HG02885 (cell line): ENCODE measurements at regions not wholly inside any gene's neighbourhood (a gene's known extent, or its start where the extent isn't known, plus 50 kb on each side); places are given as distances from the start of the nearest gene placed in this dataset.

Source experiments
- ATAC-seq: cut with Tn5 transposase; IDR thresholded peaks from one replicate; pipeline ENCODE4 v1.9.1; 2021; ENCODE audit warnings: mild to moderate bottlenecking; ENCODE audit not compliant: unreplicated experiment, poor library complexity

DNA sequence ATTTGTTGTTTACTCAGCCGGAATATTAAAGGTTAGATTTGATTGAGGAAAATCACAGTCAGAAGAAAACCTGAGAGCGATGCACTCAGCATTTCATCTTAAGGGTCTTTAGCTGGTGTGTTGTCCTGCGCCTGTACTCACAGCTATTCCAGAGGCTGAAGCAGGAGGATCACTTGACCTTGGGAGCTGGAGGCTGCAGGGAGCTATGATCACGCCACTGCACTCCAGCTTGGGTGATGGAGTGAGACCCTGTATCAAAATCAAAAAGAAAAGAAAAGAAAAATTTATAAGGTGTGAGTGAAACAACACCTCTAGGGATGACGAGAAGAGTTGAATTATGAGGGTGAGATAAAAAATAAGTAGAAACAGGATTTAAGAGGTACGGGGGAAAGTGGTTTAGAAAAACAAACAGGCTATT lies 165.0 kb downstream of the TRIM27 start:
- ATAC-seq = no peak

DNA sequence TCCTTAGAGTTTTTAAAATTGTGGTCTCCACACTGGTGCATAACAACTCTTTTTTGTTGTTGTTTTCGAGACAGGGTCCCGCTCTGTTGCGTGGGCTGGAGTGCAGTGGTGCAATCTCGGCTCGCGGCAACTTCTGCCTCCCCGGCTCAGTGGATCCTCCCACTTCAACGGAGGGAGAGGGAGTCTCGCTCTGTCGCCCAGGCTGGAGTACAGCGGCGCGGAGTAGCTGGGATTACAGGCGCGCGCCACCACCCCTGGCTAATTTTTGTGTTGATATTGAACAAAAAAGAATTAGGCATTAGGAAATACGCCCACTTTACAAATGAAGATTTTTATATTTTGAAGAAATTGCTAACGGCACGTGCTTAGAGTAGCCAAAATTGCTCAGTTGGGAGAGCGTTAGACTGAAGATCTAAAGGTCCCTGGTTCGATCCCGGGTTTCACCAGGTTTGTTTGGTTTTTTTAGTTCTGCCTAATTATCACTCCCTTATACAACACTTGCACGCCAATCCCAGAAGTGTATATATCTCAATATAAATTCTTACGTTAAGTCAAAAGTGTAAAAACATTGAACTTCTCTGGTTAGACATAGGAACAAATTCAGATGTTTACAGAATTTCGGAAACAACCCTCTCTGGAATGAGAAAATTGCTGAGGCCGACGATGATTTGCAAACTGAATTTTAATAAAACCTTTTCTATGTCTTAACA lies 159.6 kb downstream of the TRIM27 start:
- no peak for ATAC-seq

DNA sequence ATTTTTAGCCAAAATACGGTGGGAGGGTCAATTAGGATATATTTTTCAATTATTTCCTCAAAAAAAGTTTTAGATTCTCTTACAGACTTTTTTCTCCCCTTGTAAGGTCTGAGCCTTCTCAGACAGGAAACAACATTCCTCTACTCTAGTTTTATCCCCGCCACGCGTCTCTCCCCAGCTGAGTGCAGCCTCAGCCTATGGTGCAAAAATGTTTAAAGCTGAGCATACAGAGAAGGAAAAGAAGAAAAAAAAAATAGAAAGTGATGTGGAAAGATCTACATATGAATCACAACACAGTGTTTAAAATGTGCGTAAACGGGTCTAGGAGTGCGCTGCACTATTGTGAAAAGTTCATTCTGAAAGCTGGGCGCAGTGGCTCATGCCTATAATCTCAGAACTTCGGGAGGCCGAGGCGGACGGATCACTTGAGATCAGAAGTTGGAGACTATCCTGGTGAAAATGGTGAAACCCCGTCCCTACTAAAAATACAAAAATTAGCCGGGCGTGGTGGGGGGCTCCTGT lies 159.0 kb downstream of the TRIM27 start:
- no peak for ATAC-seq

DNA sequence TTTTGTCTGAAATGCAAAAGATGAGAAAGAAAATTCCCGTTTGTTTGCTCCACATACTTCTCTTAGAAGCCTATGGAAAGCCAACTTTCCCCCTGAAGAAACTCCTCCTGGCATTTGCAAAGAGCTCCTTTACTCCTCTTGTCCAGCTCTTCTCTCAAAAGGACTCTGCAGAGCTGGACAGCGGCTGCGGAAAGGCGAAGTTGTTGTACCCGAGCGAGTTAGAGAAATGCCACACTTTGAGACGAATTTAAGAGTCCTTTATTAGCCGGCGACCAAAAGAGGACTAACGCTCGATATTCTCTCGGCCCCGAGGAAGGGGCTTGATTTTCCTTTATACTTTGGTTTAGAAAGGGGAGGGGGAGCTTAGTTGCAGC lies 157.8 kb downstream of the TRIM27 start:
- no peak for ATAC-seq

DNA sequence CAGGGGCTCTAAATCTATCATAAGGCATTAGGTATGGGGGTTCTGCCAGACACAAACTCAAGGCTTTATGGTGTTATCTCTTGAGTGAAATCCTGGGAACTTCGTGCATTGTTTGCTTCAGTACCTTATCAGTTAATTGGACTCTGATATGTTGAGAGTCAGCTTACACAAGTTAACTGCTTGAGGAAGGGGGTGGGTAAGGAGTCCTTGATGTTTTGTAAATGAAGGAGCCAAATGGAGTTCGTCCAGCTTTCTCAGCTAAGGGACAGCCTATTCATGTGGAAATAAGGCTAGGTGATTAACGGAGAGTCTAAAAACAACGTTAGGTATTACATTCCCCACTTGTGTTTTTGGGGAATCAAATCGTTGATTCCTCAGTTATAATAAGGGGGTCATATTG lies 157.4 kb downstream of the TRIM27 start:
- no peak for ATAC-seq

DNA sequence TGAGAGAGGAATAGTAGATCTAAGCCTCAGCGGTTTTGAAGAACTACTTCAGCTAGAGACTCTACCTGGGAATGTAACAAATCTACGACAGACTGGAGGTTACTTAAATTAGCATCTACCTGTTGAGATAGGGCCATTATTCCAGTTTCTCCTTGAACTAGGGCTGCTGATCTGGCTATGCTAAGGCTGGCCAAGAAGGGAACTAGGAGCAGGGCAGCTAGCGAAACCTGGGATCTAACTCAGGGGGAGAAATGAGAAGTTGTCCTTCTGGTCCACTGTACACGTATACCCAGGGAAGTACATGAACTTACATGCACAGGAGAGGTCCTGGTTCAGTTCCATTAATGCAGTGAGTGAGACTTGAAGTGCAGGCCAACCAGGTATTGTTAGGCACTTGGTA lies 156.7 kb downstream of the TRIM27 start:
- ATAC-seq = no peak

DNA sequence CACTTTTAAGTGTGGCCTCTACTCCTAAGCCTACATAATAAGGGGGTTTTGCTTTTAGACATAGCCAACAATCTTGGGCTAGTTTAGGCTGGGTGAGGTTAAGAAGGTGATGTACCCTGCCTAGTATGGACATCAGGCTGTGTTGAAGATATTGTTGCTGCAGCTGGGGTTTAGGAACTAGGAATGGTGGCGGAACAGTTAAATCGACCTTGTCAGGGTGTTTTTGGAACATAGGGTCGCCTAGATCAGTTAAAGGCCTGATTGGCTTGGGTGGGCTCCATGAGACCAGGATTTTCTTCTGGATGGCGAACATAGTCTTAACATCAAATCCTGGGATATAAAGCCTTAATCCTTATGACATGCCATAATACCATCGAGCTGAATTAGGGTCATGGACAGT lies 156.1 kb downstream of the TRIM27 start:
- ATAC-seq = no peak

DNA sequence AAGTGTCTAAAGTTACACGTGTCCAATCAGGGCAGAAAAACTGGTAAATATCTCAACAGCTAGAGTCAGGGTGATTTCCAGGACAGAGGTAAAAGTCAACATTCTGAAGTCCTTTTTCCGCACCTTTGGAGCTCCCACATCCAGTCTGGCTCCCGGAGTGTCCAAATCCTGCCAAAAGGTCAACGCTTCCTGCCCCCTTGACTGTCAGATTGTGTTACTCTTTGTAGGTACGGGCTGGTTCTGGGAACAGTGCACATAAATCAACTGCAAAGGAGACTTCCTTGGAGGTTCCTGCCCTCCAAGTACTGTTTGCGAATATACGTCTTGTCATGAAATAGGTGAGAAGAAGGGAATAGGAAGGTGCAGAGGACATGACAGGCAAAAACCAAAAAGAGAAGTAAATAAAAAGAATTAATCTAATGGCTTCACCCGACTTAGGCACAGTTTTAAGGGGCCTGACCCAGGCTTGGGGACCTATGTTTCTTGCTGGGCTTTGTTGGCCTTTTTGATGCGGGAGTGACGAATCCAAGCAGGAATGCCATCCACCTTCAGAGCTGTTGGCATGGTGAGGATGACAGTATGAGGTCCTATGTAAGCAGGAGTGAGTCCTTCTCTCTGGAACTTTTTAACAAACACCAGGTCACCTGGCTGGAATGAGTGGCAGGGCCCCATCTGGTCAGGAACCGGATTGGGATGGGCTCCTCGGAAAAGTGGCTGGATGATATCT lies 155.4 kb downstream of the TRIM27 start:
- no peak for ATAC-seq

DNA sequence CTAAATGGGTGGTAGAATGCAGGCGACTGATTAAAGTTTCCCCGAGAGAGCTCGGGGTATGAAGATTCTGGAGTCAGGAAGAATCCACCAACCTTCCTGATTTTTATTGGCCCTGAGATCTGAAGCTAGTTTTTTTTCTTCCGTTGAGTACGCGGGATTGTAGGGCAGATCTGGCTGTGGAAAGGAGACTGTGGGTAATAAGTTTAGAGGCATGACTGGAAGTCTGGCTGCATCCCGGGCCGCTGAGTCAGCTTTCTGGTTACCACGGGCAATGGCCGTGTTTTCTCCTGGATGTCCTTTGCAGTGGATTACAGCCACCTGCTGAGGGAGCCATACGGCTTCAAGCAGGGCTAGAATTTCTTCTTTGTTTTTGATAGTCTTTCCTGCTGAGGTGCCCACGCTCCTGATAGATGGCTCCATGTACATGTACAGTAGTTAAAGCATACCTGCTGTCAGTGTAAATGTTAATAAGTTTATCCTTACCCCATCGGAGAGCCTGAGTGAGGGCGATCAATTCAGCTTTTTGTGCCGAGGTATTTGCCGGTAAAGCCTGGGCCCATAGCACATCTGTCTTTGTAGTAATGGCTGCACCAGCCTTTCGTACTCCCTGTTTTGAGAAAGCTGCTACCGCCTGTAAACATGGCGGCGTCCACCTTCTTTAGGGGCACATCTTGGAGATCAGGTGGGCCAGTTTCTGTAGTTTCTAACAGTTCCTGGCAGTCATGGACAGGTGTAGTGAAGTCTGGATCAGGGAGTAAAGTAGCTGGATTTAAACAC lies 154.0 kb downstream of the TRIM27 start:
- ATAC-seq = no peak

DNA sequence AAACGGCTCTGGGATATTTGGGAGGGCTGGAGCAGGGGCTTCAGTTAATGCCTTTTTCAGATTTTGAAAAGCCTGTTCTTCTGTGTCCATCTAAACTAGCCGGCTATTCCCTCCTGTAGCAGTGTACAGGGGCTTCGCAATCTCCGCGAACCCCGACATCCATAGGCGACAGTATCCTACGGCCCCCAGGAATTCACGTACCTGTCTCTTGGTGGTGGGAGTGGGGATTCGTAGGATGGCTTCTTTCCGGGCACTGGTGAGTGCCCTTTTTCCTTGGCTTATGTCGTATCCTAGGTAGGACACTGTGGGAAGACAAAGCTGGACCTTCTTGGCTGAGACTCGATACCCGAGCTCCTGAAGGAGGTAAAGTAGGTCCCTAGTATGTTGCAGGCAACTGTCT lies 153.1 kb downstream of the TRIM27 start:
- ATAC-seq = no peak

DNA sequence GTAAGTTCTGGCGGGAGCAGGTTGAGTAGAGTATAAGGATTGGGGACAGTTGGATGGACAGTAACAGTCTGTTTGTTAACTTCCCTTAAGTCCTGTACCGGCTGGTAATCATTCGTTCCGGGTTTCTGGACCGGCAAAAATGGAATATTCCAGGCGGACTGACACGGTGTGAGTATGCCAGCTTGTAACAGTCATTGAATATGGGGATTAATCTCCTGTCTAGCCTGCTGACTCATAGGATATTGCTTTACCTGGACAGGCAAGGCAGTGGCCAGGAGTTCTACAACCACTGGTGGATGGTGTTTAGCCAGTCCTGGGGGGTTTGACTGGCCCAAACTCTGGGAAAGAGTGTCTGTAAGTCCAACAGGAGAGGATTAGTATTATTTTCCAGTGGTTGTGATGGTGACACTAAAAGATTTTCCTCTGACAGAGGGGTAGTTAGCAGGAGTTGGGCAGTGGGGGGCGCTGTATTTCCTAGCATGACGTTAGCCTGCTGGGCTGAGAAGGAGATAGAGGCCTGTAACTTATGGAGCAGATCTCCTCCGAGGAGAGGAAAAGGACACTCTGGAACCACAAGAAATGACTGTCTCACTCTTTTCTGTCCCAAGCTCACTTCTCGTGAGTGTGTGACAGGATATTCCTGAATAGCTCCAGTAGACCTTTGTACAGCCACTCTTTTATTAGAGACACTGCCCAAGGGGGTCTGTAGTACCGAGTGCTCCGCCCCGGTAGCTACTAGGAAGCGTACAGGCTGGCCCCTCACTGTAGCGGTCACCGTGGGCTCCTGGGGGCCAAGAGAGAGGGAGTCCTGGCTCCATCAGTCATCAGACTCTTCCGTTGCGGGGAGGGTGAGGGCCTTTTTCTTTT lies 152.2 kb downstream of the TRIM27 start:
- no peak for ATAC-seq

DNA sequence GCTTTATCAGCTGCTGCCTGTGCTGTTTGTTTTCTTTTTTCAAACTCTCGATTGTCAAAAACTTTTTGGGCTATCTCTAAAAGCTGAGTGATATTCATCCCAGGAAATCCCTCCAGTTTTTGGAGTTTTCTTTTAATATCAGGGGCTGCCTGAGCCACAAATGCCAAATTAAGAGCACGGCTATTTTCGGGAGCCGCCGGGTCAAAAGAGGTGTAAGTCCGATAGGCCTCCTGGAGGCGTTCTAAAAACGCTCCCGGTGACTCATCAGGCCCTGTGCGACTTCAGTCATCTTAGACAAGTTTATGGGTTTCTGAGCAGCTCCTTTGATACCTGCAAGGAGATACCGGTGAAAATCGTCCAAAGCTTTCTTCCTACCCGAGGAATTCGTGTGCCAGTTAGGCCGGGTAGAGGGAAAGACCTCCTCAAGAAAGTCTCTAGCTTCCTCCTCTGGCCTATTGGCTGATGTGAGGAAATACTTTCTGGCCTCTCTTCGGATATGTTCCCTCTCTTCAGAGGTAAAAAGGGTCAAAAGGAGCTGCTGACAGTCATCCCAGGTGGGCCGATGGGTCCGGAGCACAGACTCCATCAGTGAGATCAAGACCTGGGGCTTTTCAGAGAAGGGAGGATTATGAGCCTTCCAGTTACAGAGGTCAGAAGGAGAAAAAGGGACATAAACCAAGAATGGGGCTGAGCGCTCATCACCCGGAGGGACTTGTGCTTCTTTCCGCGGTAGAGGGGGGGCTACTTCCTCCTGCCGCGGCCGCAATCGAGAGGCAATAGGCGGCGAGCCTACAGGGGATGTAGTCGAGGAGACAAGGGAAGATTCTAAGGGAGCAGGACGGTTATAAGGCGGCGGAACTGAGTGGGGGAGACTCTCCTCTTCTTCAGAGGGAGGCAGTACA lies 151.1 kb downstream of the TRIM27 start:
- no peak for ATAC-seq

DNA sequence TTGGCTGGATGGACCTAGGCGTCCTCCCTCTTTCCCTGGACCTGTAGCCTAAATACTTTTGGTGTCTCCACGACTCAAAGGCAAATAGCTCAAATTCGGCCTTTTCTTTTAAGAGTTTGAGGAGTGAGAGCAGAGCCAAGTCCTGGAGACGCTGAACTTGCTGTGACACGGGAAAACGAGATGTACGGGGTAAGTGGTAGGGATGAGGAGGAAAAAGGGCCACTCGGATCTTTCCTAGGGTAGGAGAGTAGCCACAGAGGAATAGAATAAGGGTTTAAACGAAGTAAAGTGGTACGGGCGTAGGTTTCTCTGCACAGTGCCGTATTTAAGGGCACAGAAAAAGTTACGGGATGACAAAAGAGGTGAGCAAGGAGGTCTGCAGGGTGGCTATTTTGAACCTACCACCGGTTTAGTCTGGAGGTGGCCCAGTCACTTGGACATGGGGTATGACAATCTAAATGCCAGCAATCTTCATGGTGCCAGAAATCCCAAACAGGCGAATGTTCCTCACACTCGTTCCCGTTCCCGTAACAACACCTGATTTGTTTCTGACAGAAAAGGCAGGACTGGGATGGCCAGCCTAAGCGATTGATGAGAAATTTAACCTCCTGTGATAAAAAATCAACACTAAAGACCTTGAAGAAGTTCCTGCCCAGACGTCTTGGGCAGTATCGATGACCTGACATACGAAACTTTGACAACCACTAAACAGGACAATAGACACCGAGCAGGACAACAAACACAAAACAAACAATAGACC lies 149.3 kb downstream of the TRIM27 start:
- ATAC-seq = no peak

DNA sequence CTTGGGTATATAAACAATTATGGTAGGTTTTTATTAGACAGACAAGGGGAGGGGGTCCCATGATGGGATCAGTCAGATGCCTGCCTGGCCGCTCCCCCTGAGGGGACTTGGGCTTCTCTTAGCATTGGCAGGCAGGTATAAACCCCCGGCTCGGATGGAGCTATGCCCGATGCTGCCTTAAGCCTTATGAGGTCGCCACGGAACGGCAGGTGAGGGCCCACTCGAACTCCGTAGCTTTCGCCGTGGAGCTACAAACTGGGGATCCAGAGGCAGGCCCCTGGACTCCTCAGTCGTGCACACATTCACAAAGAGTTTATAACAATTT lies 148.8 kb downstream of the TRIM27 start:
- no peak for ATAC-seq

DNA sequence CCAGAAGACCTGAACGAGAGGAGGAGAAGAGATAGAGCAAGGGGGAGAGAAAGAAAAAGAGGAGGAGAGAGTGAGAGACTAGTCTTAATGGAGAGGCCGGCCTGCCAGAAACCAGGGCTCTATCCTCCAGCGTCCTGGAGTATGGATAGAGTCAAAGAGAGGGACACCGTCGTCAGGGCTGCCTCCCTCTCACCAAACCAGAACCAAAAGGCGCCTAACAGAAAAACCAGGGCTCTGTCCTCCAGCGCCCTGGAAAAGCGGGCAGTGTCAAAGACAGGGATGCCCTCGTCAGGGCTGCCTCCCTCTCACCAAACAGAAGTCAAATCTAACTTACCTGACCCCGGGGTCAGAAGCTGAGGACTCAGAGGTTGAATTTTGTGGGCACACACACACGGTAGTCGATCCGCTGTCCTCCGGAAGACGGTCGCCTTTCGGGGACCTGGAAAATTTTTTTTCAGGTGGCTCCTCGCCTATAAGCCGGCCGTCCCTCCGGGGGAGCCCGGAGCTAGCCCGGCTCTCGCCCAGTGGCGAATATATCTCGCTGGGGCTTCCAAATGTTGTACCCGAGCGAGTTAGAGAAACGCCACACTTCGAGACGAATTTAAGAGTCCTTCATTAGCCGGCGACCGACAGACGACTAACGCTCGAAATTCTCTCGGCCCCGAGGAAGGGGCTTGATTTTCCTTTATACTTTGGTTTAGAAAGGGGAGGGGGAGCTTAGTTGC lies 148.2 kb downstream of the TRIM27 start:
- no peak for ATAC-seq

DNA sequence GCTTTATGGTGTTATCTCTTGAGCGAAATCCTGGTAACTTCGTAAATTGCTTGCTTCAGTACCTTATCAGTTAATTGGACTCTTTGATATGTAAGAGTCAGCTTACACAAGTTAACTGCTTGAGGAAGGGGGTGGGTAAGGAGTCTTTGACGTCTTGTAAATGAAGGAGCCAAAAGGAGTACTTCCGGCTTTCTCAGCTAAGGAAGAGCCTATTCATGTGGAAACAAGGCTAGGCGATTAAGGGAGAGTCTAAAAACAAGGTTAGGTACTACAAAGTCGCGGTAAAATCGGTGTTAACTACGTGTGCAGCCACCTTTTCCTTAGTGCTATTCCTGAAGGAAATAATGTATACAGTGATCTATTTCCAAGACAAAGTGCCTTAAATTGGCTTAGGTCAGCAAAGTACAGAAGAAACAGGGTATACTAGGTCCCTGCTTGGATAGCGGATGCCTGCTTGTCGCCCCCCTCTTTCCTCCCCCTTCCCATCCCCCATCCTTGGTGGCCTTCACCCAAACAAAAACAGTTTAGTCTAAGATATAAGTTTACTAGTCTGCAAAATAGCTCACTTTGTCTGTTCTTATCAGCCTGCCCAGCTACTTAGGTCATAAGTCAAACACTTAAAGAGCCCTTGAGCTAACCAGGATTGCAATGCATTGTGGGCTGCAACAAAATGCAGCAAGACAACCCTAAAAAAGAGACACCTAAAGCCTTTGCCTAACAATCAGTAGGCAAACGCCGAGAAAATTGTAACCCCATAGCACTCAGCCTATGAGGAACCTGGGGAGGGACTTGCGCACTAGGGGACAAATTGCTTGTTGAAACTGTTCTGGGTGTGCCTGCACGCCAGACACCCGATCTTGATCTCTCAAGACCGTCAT lies 147.3 kb downstream of the TRIM27 start:
- no peak for ATAC-seq

DNA sequence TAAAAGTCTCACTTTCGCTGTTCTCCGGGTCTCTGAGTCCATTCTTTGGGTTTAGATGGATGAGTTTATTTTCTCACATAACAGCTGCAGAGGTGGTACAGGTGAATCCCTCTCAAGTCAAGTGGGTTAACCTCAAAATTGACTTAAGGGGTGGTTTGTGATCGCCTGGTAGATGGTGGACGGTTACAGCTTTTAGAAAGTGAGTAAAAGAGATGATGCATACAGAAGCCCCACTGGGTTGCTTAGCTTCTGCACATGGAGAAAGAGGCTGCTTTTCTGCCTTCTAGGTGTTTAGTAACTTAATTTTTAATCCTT lies 146.7 kb downstream of the TRIM27 start:
- ATAC-seq = no peak
